Endothelial cell of umbilical vein (primary cell): ENCODE measurements at regions not wholly inside any gene's neighbourhood (a gene's known extent, or its start where the extent isn't known, plus 50 kb on each side); places are given as distances from the start of the nearest gene placed in this dataset.
"Not testable (repeated sequence)": the region's sequence is repeated elsewhere in the genome, so short reads cannot be mapped to it uniquely, and the experiment has no call there.

Experiments used
- BruUV-seq: library from RNA; stranded (reverse); fragments of 400-500 nt; replicated peaks from 2 replicates; lab custom pipeline; 2021; lab: Mats Ljungman, UMichigan
- CTCF ChIA-PET: fragments of 300-600, 350-600 bp; sonication (Branson Sonifier 250); formaldehyde crosslinking; loops from one replicate; lab custom pipeline; 2021; ENCODE audit warnings: antibody characterized with exemption, inconsistent platforms; lab: Charles Lee
- POLR2A ChIA-PET: fragments of 300-600, 350-600 bp; sonication (Branson Sonifier 250); formaldehyde crosslinking; loops from one replicate; lab custom pipeline; 2021; ENCODE audit warnings: antibody characterized with exemption, inconsistent platforms; lab: Charles Lee
- DNase-seq: peaks from one replicate; pipeline ENCODE4 v3.0.0-alpha.2; 2011; ENCODE audit warnings: low read depth, low spot score
- FAIRE-seq: peaks from 2 replicates; lab custom pipeline; 2011; peaks lifted over from hg19 to GRCh38; lab: Jason Lieb, UNC
- H2AFZ ChIP-seq: 2 replicates; pipeline ENCODE4 v1.6.0; 2012; ENCODE audit warnings: low read depth, low read length, control low read depth, inconsistent platforms
- H3K27ac ChIP-seq: 2 replicates; pipeline ENCODE4 v1.5.1; 2011; ENCODE audit warnings: low read depth, mild to moderate bottlenecking, control low read depth, low read length, moderate library complexity; ENCODE audit not compliant: insufficient read depth
- H3K27me3 ChIP-seq, 2 experiments: 2 replicates each; pipeline versions ENCODE4 v1.6.0 to v1.6.1; 2011; ENCODE audit warnings: low read length in 2 of 2, mixed read lengths in 1 of 2; ENCODE audit not compliant: control insufficient read depth in 2 of 2, insufficient read depth in 2 of 2
- H3K36me3 ChIP-seq, 2 experiments: 2 replicates in 1 of 2; 3 replicates in 1 of 2; pipeline ENCODE4 v1.5.1; 2011; ENCODE audit warnings: low read length in 2 of 2, mild to moderate bottlenecking in 1 of 2, moderate library complexity in 1 of 2; ENCODE audit not compliant: control insufficient read depth in 2 of 2, insufficient read depth in 2 of 2; ENCODE audit errors: extremely low read depth in 1 of 2
- H3K4me1 ChIP-seq: 3 replicates; pipeline ENCODE4 v1.5.1; 2011; ENCODE audit warnings: mild to moderate bottlenecking, low read length; ENCODE audit not compliant: control insufficient read depth, insufficient read depth; ENCODE audit errors: extremely low read depth
- H3K4me2 ChIP-seq: 2 replicates; pipeline ENCODE4 v1.6.1; 2011; ENCODE audit warnings: low read length, control low read depth, mixed read lengths; ENCODE audit not compliant: insufficient read depth
- H3K4me3 ChIP-seq, 3 experiments: fragments of 200-600 bp in 1 of 3; sonication (generic), shearing (Covaris generic) in 1 of 3; replicated peaks in 1 of 3; 2 replicates each; pipeline ENCODE4 v1.5.1; 2011 to 2016; ENCODE audit warnings: control low read depth in 3 of 3, low read length in 3 of 3, mild to moderate bottlenecking in 2 of 3, inconsistent platforms in 1 of 3, low read depth in 1 of 3, moderate library complexity in 1 of 3; ENCODE audit not compliant: insufficient read depth in 1 of 3
- H3K79me2 ChIP-seq: 2 replicates; pipeline ENCODE4 v1.6.0; 2012; ENCODE audit warnings: low read length, inconsistent platforms; ENCODE audit not compliant: control insufficient read depth, insufficient read depth
- H3K9ac ChIP-seq: replicated peaks from 2 replicates; pipeline ENCODE3; 2011; ENCODE audit warnings: low read length, control low read depth; ENCODE audit not compliant: insufficient read depth; ENCODE audit errors: extremely low read depth
- H3K9me1 ChIP-seq: replicated peaks from 3 replicates; pipeline ENCODE4 v1.6.0; 2011; ENCODE audit warnings: mild to moderate bottlenecking, low read length; ENCODE audit not compliant: control insufficient read depth, insufficient read depth; ENCODE audit errors: extremely low read depth
- H3K9me3 ChIP-seq: replicated peaks from 2 replicates; pipeline ENCODE4 v1.5.1; 2012; ENCODE audit warnings: low read length, inconsistent platforms; ENCODE audit not compliant: control insufficient read depth, insufficient read depth
- H4K20me1 ChIP-seq: replicated peaks from 2 replicates; pipeline ENCODE3; 2011; ENCODE audit warnings: mild to moderate bottlenecking, low read length; ENCODE audit not compliant: control insufficient read depth, insufficient read depth; ENCODE audit errors: extremely low read depth
- EZH2 ChIP-seq: IDR thresholded peaks from 2 replicates; pipeline ENCODE4 v1.6.1; 2012; ENCODE audit warnings: borderline replicate concordance, low read depth, mild to moderate bottlenecking, moderate library complexity, low read length, inconsistent platforms; ENCODE audit not compliant: severe bottlenecking
- FOS ChIP-seq: IDR thresholded peaks from 2 replicates; pipeline ENCODE4 v1.6.1; 2011; ENCODE audit warnings: mild to moderate bottlenecking, low read length, moderate library complexity, borderline replicate concordance; ENCODE audit not compliant: insufficient read depth
- GATA2 ChIP-seq: IDR thresholded peaks from 2 replicates; pipeline ENCODE4 v1.7.0; 2011; ENCODE audit warnings: low read depth, mild to moderate bottlenecking, moderate library complexity, mixed read lengths, low read length; ENCODE audit not compliant: insufficient read length, insufficient read depth
- JUN ChIP-seq: IDR thresholded peaks from 2 replicates; pipeline ENCODE4 v1.6.1; 2011; ENCODE audit warnings: borderline replicate concordance, low read depth; ENCODE audit not compliant: insufficient read length, insufficient read depth
- MYC ChIP-seq: IDR thresholded peaks from one replicate; pipeline ENCODE4 v1.6.1; 2011; ENCODE audit warnings: mild to moderate bottlenecking, low read depth, low read length
- POLR2A ChIP-seq: IDR thresholded peaks from 2 replicates; pipeline ENCODE4 v1.6.1; 2012; ENCODE audit warnings: low read depth, mild to moderate bottlenecking, control low read depth, low read length
- POLR2AphosphoS5 ChIP-seq: IDR thresholded peaks from 2 replicates; pipeline ENCODE4 v1.6.1; 2012; ENCODE audit warnings: low read depth, mild to moderate bottlenecking, control low read depth, low read length, moderate library complexity; ENCODE audit not compliant: insufficient read depth
- dilution Hi-C: fragments of 300-500 bp; cut with MboI; formaldehyde crosslinking; loops from one replicate; pipeline ENCODE4 v1.15.0; 2019; ENCODE audit warnings: low sequenced_read_pairs; ENCODE audit not compliant: extremely low pct_ligation_motif_present
- intact Hi-C: fragments of 100-400 bp; cut with micrococcal nuclease; formaldehyde crosslinking; loops from one replicate; pipeline ENCODE4 v1.10.0; 2022
- TF ChIP-seq, protein P1 (sequence below), 2 donors: IDR thresholded peaks; 1 replicate in 1 of 2; 2 replicates in 1 of 2; pipeline ENCODE4 v1.5.1; 2011; ENCODE audit warnings: low read length in 2 of 2, mild to moderate bottlenecking in 2 of 2, moderate library complexity in 2 of 2, control low read depth in 1 of 2, inconsistent platforms in 1 of 2, low read depth in 1 of 2; ENCODE audit not compliant: insufficient read depth in 1 of 2; ENCODE audit errors: extremely low read depth in 1 of 2
- TF ChIP-seq, protein P2 (sequence below): IDR thresholded peaks from 2 replicates; pipeline ENCODE4 v1.6.1; 2011; ENCODE audit not compliant: insufficient read depth, insufficient read length

DNA sequence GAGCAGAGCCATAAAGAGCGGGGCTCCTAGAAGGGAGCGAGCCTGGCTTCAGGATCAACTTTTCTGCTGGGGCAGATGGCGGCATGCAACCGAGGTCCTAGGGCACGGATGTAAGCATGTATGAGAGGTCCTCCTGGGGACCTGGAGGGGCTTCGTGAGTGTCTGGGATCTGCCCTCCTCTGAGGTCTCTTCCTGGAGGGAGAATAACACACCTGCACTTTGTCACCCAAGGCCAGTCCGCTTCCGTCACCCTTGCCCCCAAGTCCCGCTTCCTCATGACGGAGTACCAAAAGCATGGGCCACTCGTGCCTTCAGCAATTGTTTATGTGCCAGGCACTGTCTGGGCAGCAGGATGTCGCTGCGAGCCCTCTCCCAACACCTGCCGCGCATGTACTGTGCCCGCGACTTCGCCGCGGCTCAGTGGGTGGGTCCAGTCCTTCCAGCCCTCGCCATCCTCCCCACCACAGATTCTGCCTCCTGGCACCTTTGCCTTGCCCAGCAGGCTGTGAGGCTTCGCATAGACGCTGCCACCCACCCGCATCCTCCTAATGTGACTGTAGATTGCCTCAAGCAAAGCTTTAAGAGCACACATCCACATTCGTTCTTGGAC lies 60.0 kb upstream of the TMPRSS2 start:
- no peak overlapping the region for H3K9ac ChIP-seq
- TF ChIP-seq JUN = no peak
- TF ChIP-seq POLR2AphosphoS5 = no peak
- TF ChIP-seq POLR2A = no peak
- TF ChIP-seq, protein P1, sequence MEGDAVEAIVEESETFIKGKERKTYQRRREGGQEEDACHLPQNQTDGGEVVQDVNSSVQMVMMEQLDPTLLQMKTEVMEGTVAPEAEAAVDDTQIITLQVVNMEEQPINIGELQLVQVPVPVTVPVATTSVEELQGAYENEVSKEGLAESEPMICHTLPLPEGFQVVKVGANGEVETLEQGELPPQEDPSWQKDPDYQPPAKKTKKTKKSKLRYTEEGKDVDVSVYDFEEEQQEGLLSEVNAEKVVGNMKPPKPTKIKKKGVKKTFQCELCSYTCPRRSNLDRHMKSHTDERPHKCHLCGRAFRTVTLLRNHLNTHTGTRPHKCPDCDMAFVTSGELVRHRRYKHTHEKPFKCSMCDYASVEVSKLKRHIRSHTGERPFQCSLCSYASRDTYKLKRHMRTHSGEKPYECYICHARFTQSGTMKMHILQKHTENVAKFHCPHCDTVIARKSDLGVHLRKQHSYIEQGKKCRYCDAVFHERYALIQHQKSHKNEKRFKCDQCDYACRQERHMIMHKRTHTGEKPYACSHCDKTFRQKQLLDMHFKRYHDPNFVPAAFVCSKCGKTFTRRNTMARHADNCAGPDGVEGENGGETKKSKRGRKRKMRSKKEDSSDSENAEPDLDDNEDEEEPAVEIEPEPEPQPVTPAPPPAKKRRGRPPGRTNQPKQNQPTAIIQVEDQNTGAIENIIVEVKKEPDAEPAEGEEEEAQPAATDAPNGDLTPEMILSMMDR (IDR thresholded peaks at IDR 0.05; ENCODE audit: extremely low read depth in 1 of 2, insufficient read depth in 1 of 2, low read depth in 1 of 2, low read length in 2 of 2) = no peak
- no peak for TF ChIP-seq FOS
- TF ChIP-seq, protein P2, sequence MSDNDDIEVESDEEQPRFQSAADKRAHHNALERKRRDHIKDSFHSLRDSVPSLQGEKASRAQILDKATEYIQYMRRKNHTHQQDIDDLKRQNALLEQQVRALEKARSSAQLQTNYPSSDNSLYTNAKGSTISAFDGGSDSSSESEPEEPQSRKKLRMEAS = no peak
- TF ChIP-seq GATA2 = no peak
- no peak for TF ChIP-seq EZH2
- no peak for TF ChIP-seq MYC
- ChIA-PET CTCF (no interaction called here), POLR2A (no interaction called here)
- DNase-seq (no peak), FAIRE-seq (no peak)
- H3K79me2 ChIP-seq = no peaks in the 10 kb centered on the region
- H2AFZ ChIP-seq = no peak overlapping the region
- H4K20me1 ChIP-seq = no peaks in the 10 kb centered on the region
- no peaks in the 10 kb centered on the region for H3K36me3 ChIP-seq
- H3K4me1 ChIP-seq = no peaks in the 10 kb centered on the region
- H3K4me2 ChIP-seq = no peak overlapping the region
- H3K9me1 ChIP-seq = no peaks in the 10 kb centered on the region
- H3K4me3 ChIP-seq = no peak overlapping the region
- H3K27me3 ChIP-seq = no peaks in the 10 kb centered on the region
- dilution Hi-C loops = no loop called here
- H3K27ac ChIP-seq = no peak overlapping the region
- intact Hi-C loops = no loop called here
- H3K9me3 ChIP-seq = no peaks in the 10 kb centered on the region
- no TSS peak for BruUV-seq

- dilution Hi-C loops, H3K4me2 ChIP-seq, H3K4me1 ChIP-seq, DNase-seq, H3K79me2 ChIP-seq, H3K9ac ChIP-seq, H3K27ac ChIP-seq, H4K20me1 ChIP-seq, CTCF ChIA-PET, H3K36me3 ChIP-seq, H3K9me3 ChIP-seq, BruUV-seq, H3K9me1 ChIP-seq, POLR2A ChIA-PET, H2AFZ ChIP-seq, FAIRE-seq, H3K27me3 ChIP-seq, intact Hi-C loops, H3K4me3 ChIP-seq: not testable (repeated sequence)
Observed at GRCh38 chr21:41567237-41567636, 59.3 kb upstream of the TMPRSS2 start.
